NCI-H2196 (cell line): ENCODE measurements at regions not wholly inside any gene's neighbourhood (a gene's known extent, or its start where the extent isn't known, plus 50 kb on each side); places are given as distances from the start of the nearest gene placed in this dataset.

Experiments used
- DNase-seq: peaks from one replicate; lab custom pipeline; 2025; ENCODE audit not compliant: unreplicated experiment; lab: John Stamatoyannopoulos, UW

DNA sequence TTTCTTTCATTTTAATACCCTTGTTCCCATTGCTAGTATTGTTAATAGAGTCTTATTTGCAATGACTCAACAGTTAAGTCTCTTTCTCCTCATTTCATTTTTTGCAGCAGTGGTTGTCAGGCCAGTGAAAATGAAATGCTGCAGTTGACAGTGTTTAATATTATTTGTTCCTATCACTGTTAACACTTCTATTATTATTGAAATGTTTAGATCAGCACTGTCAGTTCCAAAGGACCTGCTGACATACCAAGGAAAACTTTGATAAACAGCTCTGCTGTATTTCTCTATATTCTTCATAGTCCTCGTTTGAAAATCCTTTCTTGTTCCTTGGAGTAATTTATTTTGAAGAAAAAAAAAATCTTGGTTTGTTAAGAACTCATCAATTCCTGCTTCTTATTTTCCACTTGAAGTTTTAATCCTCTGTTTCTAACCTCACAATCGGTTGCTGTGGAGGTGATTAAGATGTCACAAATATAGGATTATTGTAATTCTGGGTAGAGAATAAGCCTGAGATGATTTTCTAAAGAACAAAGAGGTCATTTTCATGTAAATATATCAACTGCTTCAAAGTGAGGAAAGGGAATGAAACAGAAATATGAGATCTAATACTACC lies 1065.9 kb upstream of the CITED2 start:
- no peak for DNase-seq

DNA sequence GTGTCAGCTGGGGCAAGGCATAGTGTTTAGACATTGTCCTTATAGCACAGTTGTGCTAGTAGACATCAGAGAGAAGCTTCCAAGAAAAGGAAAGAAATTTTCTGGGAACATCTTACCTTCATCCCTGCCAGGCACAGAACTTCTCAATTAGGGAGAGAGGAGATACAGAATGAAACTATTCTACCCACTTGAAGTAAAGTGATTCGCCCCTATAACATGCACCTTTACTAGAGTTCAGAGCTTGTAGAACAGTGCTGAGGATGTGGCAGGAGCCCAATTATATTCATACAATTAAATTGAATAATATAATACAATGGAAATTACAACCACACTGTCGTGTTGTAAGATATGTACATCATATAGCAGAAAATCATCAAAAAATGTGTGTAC lies 1063.9 kb upstream of the CITED2 start:
- DNase-seq = no peak

DNA sequence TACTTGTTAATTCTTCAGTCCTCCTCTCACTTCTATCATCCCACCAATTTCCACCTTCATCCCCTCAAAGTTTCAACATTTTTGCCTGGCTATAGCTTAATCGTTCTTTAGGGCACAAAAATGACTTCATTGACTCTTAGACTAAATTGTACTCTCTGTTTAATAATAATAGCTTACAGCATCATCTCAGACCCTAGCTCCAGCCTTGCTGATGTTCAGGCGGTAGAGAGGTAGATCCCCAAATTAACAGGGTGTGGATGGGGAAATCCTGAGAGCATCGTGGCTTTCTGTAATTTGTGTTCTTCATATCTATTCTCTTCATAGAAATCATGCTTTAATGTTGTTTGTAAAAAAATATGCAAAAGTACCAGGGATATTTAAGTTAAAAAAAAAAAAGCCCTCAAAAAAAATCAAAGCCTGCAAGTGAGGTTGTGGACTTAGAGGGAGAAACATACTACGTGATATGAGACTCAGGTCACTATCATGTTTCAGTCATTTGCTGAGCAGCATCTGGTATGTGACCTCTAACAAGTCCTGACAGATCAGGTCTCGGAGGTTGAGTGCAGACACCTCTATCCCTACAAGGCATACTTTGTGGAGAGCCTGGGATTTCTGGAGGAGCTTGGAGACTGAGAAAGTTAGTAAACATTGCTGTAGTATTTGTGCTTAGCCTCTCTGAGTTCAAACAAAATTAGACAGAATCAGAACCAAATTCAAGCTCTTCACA lies 1063.3 kb upstream of the CITED2 start:
- no peak for DNase-seq

DNA sequence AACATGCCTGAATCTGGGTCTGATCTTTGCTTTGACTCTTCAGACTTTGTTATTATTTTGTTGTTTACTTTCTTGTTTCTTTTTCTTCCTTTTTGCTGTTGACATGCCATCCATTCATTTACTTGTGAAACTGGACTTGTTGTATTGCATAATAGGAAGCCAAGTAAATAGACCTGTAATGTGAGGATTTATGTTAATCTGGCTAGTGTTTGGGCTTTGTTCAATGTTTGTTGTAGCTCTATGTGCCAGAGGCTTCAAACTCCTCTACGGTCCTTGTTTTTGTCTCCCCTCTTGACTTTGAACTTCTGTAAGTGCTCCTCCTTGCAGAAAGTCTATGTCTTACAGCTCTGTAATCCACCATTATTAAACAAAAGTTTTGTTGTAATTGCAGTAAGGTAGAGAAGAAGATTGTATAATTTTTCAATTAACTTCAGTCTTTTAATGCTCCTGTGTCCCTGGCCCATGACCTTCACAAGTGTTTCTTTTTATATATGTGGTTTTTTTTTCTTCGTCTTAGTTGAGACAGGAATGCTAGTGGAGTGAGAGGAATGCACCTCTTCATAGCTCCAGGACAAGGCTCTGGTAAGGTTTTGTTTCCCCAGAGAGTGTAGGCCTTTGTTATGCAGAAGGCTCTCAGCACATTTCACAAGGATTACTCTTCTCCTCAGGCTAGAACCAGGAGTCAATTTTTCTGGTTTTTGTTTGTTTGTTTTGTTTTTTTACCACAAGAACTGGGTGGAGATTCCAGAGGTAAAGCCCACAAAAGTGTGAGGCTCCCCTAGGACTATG lies 1061.8 kb upstream of the CITED2 start:
- no peak for DNase-seq

DNA sequence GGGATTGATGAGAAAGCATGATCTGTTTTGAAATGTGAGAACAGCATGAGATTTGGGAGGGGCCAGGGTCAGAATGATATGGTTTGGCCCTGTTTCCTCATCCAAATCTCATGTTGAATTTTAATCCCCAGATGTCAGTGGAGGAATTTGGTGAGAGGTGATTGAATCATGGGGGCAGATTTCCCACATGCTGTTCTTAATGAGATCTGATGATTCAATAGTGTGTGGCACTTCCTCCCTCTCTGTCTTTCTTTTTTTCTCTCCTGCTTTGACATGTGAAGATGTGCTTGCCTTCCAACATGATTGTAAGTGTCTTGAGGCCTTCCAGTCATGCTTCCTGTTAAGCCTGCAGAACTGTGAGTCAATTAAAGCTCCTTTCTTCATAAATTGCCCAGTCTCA lies 1060.3 kb upstream of the CITED2 start:
- no peak for DNase-seq

DNA sequence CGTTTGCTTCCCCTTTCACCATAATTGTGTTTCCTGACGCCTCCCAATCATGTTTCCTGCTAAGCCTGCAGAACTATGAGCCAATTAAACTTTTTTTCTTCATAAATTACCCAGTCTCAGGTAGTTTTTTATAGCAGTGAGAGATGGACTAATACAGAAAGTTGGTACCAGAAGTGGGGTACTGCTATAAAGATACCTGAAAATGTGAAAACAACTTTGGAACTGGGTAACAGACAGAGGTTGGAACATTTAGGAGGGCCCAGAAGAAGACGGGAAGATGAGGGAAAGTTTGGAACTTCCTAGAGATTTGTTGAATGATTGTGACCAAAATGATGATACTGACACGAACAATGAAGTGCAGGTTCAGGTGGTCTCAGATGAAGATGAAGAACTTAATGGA lies 1058.6 kb upstream of the CITED2 start:
- DNase-seq = no peak

DNA sequence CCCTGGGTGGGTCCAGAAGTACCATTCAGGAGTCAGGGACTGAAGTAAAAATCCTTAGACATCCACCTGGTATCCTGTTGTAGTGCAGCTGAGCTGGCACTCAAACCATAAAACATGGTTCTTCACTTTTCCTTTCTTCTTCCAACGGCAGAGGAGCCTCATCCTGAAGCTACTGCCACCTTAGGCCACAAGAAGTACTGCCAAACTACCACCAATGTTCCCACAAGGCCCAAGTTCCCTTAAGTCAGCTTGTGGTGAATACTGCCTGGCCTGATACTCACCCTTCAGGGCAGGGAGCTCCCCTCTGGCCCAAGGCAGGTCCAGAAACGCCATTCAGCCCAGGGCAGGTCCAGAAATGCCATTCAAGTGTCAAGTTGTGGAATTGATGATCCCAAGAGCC lies 1053.4 kb upstream of the CITED2 start:
- DNase-seq = no peak

DNA sequence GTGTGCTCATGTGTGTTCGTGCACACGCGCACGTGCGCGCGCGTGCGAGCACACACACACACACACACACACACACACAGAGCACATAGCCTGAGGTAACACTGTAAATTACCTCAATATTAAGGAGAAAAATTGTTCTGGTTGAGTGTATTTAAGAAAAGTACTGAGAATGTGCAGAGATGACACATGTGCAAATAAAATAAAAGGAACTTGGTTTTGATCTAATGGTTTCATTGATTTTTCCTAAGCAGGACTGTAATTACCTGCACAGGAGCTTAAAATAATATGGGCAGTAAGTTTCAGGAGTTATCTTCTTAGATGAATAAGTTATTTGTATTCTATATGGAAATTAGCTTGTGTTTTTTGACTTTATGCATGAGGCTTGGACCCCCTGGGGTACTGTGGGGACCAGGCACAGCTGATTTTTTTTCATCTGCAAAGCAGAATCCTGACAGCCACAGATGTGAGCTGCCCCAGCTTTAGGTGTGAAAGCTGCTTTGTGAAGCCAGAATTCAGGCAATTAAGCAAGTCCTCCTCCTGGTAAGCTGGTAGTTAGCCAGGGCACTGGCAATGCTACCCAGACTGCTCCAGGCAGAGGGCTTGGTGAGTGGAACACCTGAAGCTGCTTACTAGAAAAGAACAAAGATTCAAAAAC lies 1040.6 kb upstream of the CITED2 start:
- no peak for DNase-seq

DNA sequence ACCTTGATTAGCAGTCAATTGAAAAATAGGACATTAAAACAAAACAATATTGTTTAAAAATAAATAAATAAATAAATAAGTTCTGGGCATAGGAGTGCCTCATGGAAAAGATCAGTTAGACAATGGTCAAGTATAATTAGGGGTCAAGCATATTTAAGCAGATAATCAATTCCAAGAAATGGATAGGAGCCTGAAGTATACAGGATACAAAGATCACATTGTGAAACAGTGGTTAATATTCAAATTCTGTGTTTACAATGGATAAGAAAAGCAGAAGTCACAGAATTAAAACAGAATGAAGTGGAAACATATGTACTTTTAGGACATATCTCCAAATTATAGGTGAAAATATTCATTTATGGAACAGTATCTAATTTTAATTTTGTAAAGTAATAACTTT lies 1028.6 kb upstream of the CITED2 start:
- DNase-seq = no peak

DNA sequence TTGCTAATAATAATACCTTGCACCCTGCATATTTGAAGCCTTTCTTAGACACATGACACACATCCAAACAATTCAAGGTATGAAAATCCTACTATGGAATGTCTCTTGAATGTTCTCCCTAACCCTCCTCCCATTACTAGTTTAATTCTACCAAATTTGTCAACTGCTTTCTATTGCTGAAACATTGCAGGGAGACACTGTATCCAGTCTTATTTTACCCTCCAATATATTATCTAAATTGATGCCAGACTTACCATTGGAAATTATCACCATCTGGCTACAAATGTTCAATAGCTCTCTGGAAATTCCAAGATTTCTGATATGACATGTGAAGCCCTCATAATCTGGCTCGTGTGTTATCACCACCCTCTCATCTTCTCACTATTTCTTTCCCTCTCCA lies 1027.3 kb upstream of the CITED2 start:
- no peak for DNase-seq

DNA sequence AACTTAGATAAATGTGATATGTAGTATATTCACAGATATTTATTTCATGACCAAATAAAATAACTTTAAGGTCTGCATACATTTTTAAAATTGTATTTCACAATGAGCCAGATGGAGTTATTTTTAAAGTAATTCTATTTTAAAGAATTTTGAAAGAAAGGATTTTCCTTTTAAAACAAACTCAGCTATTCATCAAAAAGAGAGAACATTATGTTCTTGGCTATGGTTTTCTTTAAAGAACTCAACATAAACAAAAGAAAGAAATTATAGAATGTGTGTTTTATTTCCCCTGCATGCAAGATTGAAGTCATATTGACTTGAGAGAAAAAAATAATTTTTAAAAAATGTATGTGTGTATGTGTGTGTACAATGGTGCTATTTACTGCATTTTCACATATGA lies 1023.6 kb upstream of the CITED2 start:
- DNase-seq = no peak

DNA sequence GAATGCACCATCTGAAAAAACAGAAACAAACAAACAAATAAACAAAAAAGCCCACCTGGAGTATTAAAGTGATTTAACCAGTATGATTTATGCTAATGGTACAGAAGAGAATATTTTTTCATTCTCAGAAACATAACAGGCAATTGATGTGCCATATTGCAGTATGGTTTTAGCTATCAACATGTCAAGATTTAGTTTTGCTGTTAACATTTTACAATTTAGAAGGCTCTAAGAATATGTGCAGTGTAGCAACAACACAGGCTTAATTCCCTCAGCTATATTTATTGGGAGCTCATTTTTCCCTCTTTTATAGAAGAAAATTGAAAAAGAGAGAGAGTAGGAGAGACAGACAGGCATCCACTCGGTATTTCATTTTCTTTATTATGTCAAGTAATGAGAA lies 1022.7 kb upstream of the CITED2 start:
- no peak for DNase-seq

DNA sequence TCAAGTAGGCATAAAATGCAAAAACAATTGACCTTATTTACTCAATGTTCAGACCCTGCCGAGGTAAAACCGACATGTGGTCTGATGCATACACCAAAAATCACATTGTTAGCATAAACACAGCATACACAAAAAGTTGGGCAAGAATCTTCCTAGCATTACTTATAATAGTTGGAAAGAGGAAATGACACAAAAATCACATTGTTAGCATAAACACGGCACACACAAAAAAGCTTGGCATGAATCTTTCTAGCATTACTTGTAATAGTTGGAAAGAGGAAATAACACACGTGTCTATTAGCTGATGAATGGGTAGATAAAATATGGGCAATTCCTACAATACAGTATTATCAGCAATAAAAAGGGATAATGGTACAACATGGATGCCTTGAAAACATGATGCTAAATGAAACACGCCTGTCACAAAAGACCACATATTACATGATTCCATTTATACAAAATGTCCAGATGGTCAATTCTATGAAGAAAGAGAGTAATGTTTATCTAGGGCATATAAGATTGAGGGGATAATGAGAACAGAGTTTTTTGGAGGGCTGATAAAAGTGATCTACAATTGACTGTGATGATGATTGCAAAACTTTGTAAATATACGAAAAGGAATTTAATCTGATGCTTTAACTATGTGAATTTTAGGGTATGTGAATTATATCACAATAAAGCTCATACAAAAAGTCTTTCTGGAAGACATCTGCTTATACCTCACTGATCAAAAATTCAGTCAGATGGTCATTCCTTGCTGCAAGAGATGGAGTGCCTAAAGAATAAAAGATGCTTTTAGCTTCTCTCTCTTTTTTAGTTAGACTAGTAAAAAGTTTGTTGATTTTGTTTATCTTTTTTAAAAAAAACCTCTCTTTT lies 1019.5 kb upstream of the CITED2 start:
- DNase-seq = no peak

DNA sequence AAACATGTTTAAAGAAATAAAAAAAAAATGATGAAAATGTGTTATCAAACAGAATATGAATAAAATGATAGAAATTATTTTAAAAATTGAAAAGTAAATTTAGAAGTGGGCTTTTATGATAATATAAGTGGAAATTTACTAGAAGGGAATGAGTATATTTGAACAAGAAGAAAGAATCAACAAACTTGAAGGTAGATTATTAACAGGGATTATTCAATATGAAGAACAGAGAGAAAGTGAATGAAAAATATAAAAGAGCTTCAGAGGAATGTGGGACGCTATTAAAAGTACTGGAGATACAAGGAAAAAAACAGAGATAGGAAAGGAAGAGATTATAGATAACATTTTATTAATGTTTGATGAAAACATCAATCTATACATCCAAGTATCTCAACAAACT lies 1014.4 kb upstream of the CITED2 start:
- no peak for DNase-seq

DNA sequence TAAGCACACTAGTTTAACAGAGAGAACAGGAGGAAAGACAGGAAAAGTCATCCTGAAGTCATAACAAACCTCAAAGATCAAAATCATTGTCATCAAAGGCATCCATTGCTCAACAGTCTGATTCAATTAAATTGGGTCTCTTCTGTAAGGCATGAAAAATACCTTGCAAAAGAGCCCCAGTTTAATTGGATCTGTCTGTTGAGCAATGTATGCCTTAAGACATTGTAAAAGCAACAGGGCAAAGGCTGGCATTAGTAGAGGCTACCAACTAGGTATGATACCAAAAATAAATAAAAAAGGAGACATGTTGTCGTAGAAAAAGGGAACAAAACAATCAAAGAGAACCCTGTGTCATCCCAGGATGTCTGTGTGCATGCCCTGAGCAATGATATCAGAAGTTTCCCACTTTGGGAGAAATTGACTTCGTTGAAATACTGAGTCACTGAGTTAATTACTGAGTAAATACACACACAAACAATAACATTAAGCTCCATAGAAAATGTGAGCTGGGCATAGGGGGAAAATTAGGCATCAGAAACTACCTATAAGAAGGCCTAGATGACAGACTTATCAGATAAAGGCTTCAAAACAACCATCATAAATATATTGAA lies 1013.8 kb upstream of the CITED2 start:
- DNase-seq = no peak

DNA sequence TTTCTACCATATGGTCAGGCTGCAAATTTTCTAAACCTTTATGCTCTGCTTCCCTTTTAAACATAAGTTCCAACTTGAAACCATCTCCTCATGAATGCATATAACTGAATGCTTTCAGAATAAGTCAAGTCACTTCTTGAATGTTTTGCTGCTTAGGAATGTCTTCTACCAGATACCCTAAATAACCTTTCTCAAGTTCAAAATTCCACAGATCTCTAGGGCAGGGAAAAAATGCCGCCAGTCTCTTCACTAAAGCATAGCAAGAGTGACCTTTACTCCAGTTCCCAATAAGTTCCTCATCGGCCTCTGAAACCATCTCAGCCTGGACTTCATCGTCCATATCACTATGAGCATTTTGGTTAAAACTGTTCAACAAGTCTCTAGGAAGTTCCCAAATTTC lies 1011.2 kb upstream of the CITED2 start:
- DNase-seq = no peak

DNA sequence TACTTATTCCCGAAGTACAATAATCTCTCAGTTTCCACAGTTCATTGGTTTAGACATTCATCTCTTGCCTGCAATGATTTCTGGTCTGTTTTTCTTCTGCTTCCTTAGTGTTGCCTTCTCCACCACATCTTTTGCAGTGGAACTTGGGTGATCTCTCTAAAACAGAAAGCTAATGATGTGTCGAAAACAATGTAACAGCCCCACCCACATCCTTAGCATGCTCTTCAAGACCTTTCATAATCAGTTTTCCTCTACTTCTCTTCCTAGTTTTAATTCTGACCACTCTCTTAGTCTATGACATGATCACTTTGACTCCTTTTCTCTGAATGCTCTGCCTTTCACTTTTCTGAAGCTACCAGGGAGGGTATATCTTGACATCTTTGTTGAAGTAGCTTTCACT lies 1007.9 kb upstream of the CITED2 start:
- DNase-seq = no peak

DNA sequence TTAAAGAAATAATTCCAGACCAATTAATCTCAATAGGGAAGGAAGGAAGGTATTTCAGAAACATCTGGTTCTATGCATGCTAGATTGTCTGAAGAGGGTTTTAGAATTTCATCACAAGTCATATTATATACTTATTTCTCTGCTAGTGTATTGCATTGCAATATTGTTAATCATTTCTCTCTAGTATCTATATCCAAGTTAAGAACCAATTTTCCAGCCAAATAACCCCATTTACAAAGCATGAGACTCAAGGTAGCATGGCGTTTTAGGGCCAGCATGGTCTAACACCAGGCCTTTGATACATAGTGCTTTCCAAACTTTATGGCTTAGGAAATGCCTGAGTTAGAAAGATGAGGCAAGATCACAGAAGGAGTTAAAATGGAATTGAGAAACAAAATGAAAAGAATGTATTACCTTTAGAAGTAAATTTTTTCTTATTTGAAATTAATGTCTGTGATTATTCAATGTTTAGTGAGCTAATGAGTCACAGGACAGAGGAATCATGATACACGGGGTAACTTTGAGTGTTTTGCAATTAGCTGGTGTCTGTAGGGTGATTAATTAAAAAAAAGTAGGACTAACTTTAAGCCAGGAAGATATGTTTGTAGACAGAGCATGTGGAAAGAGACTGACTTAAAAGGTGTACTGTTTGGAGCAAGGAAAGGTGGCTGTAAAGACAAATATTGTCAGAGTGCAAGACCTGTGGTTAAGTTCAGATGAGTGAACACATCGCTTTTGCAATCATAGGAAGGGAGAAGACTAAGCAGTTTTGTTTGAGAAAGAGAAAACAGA lies 1006.2 kb upstream of the CITED2 start:
- no peak for DNase-seq

DNA sequence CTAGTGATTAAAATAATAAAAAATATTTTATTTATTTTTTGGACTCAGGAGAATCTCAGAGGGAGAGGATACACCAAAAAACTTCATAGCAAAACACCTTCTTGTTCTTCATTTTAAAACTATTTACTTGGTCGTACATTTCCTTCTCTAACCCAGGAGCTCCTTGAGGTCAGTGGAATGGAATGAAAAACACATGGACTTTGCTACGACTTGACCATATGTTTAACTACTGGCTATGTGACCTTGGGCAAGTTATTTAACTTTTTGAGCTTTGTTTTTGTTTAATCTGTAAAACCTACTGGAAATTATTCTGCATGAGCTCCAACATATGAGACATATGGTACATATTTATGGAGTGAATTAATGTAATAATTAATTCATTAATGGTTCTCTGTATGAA lies 1005.5 kb upstream of the CITED2 start:
- no peak for DNase-seq

DNA sequence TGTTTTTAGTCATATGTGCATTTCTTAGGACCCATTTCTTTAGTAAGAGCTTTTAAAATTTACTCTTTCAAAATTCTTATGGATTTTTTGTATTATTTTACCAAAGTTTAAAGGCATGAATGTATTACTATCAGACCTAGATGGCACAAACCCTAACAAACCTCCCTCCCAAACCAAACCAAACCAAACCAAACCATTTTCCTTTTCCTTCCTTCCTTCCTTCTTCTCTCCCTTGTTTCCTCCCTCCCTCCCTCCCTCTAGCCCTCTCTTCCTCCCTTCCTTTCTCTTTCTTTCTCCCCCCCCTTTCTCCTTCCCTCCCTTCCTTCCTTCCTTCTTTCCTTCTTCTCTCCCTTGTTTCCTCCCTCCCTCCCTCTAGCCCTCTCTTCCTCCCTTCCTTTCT lies 1001.8 kb upstream of the CITED2 start:
- no peak for DNase-seq
